PC-3 (cell line): ENCODE measurements at regions not wholly inside any gene's neighbourhood (a gene's known extent, or its start where the extent isn't known, plus 50 kb on each side); places are given as distances from the start of the nearest gene placed in this dataset.

Experiments
- ATAC-seq: fragments of 200-7000 bp; cut with Tn5 transposase; 2 replicates; pipeline ENCODE4 v1.9.1; 2020; ENCODE audit warnings: mild to moderate bottlenecking, moderate library complexity
- BruUV-seq: library from RNA; stranded (reverse); fragments of 400-500 nt; replicated peaks from 2 replicates; lab custom pipeline; 2021; lab: Mats Ljungman, UMichigan
- CTCF ChIA-PET: fragments of 300-600 bp; sonication (Branson Sonifier 250); formaldehyde crosslinking; loops from one replicate; lab custom pipeline; 2022; ENCODE audit warnings: antibody characterized with exemption; lab: Charles Lee
- POLR2A ChIA-PET: fragments of 300-600 bp; sonication (Branson Sonifier 250); formaldehyde crosslinking; loops from one replicate; lab custom pipeline; 2022; ENCODE audit warnings: antibody characterized with exemption; ENCODE audit not compliant: unreplicated experiment; lab: Charles Lee
- DNase-seq: peaks from one replicate; pipeline ENCODE4 v3.0.0-alpha.2; 2015
- H2AFZ ChIP-seq: fragments of 300-600 bp; sonication (generic); 2 replicates; pipeline ENCODE4 v1.6.0; 2016; ENCODE audit warnings: antibody characterized with exemption, low read length
- H3F3A ChIP-seq: fragments of 300-600 bp; sonication (generic); one replicate; pipeline ENCODE4 v1.6.0; 2017; ENCODE audit warnings: antibody characterized with exemption, low read length, control low read depth, mild to moderate bottlenecking; ENCODE audit not compliant: unreplicated experiment
- H3K27ac ChIP-seq: fragments of 300-600 bp; sonication (generic); 2 replicates; pipeline ENCODE4 v1.5.1; 2016; ENCODE audit warnings: mild to moderate bottlenecking, low read length
- H3K27me3 ChIP-seq: fragments of 300-600 bp; sonication (generic); 2 replicates; pipeline ENCODE4 v1.6.1; 2016; ENCODE audit warnings: low read length, mixed read lengths
- H3K36me3 ChIP-seq: fragments of 300-600 bp; sonication (generic); 2 replicates; pipeline ENCODE4 v1.6.1; 2016; ENCODE audit warnings: low read depth, mixed run types, low read length, mixed read lengths
- H3K4me1 ChIP-seq: fragments of 300-600 bp; sonication (generic); 2 replicates; pipeline ENCODE4 v1.5.1; 2016; ENCODE audit warnings: low read length; ENCODE audit not compliant: insufficient read depth
- H3K4me2 ChIP-seq: fragments of 300-600 bp; sonication (generic); 2 replicates; pipeline ENCODE4 v1.6.0; 2016; ENCODE audit warnings: low read length
- H3K4me3 ChIP-seq: fragments of 300-600 bp; sonication (generic); 2 replicates; pipeline ENCODE4 v1.5.1; 2016; ENCODE audit warnings: mild to moderate bottlenecking, low read length, mixed read lengths
- H3K79me2 ChIP-seq: fragments of 300-600 bp; sonication (generic); 2 replicates; pipeline ENCODE4 v1.6.1; 2017; ENCODE audit warnings: low read length, mixed read lengths
- H3K9ac ChIP-seq: fragments of 300-600 bp; sonication (generic); 2 replicates; pipeline ENCODE4 v1.6.0; 2016; ENCODE audit warnings: mild to moderate bottlenecking, low read length
- H3K9me2 ChIP-seq: fragments of 300-600 bp; sonication (generic); replicated peaks from 2 replicates; pipeline ENCODE4 v1.6.1; 2016; ENCODE audit warnings: mixed run types, low read length, mixed read lengths
- H3K9me3 ChIP-seq: fragments of 300-600 bp; sonication (generic); 2 replicates; pipeline ENCODE4 v1.6.1; 2016; ENCODE audit warnings: low read length, mixed read lengths
- H4K20me1 ChIP-seq: fragments of 300-600 bp; sonication (generic); 2 replicates; pipeline ENCODE4 v1.6.1; 2016; ENCODE audit warnings: low read length, mixed read lengths
- CTCF ChIP-seq: fragments of 300-600 bp; sonication (generic); conservative IDR thresholded peaks from 2 replicates; pipeline ENCODE4 v1.5.1; 2017; ENCODE audit warnings: antibody characterized with exemption, low read depth, mild to moderate bottlenecking, low read length
- EZH2 ChIP-seq: fragments of 300-600 bp; sonication (generic); IDR thresholded peaks from one replicate; pipeline ENCODE4 v1.6.1; 2017; ENCODE audit warnings: antibody characterized with exemption, mild to moderate bottlenecking, low read length; ENCODE audit not compliant: unreplicated experiment
- EZH2phosphoT487 ChIP-seq: fragments of 300-600 bp; sonication (generic); IDR thresholded peaks from 2 replicates; pipeline ENCODE4 v1.6.1; 2018; ENCODE audit warnings: mild to moderate bottlenecking, antibody characterized with exemption, low read length, borderline replicate concordance
- intact Hi-C: fragments of 100-400 bp; cut with micrococcal nuclease; formaldehyde crosslinking; loops from 2 replicates; pipeline ENCODE4 v1.9.0; 2023

GRCh38 chr18:78757014-78757413, 222.6 kb upstream of the SALL3 start:
- Histone ChIP-seq H3K36me3 (no peaks in the 10 kb centered on the region), H4K20me1 (no peaks in the 10 kb centered on the region), H3K9me3 (no peaks in the 10 kb centered on the region), H3K9me2 (no peaks in the 10 kb centered on the region), H3K27me3 (peaks cover 19% of the 10 kb centered on the region; the same call in 1 of the 2 replicates), H3F3A (no peaks in the 10 kb centered on the region), H3K4me2 (no peak overlapping the region), H3K27ac (no peak overlapping the region), H3K9ac (no peak overlapping the region), H3K79me2 (no peaks in the 10 kb centered on the region), H3K4me1 (no peaks in the 10 kb centered on the region), H3K4me3 (no peak overlapping the region), H2AFZ (no peak overlapping the region)
- TF ChIP-seq EZH2phosphoT487 (no peak), EZH2 (no peak), CTCF (no peak)
- no peak for DNase-seq
- POLR2A ChIA-PET: no interaction called here
- no peak for ATAC-seq
- no TSS peak for BruUV-seq
- CTCF ChIA-PET: no interaction called here
- intact Hi-C loops: no loop called here

DNA sequence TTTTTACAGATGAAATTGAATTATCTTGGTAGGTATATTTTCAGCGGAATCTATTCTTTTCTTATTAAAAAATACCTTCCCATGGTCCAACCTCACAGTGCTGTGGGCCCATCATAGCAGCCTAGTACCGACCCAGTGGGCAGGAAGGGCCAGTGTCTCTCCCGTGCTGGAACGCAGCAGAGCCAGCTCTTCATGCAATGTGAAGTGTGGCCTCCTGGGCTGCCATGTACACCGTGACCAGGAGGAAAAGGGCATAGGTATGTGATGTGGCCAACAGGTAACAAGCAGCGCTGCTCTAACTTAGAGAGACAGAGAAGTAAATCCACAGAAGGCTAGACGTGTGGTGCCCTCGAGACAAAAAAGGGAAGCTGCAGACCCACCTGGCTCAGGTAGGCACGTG, 221.1 kb upstream of the SALL3 start:
- Histone ChIP-seq H3K79me2 (no peaks in the 10 kb centered on the region), H3K27me3 (peaks cover 22% of the 10 kb centered on the region), H3K4me1 (no peaks in the 10 kb centered on the region), H2AFZ (no peak overlapping the region), H3K4me2 (no peak overlapping the region), H4K20me1 (no peaks in the 10 kb centered on the region), H3K27ac (no peak overlapping the region), H3K9me3 (no peaks in the 10 kb centered on the region), H3K9ac (no peak overlapping the region), H3F3A (no peaks in the 10 kb centered on the region), H3K36me3 (no peaks in the 10 kb centered on the region), H3K9me2 (no peaks in the 10 kb centered on the region), H3K4me3 (no peak overlapping the region)
- ChIA-PET POLR2A (no interaction called here), CTCF (no interaction called here)
- no peak for DNase-seq
- no TSS peak for BruUV-seq
- no peak for TF ChIP-seq EZH2phosphoT487
- TF ChIP-seq CTCF: no peak
- TF ChIP-seq EZH2: no peak
- intact Hi-C loops: no loop called here
- no peak for ATAC-seq

DNA sequence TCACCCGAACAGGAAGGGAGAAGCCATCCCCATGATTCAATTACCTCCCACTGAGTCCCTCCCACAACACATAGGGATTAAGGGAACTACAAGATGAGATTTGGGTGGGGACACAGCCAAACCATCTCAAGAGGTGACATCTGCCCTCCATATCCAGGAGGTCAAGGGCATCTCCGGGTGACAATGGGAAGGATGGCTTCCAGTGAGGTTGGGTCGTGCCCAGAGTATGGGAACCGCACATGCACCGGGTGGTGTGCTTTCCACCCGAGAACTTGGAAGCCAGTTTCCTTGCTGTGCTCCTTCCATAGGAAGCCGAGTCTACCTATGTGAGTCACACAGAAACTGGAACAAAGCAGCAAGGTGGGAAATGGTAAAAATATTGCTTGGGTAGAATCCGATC, 216.9 kb upstream of the SALL3 start:
- H4K20me1 ChIP-seq: no peaks in the 10 kb centered on the region
- CTCF ChIA-PET: no interaction called here
- ATAC-seq: no peak

More for the DNA sequence above, 216.9 kb upstream of the SALL3 start:
- no peaks in the 10 kb centered on the region for H3K9me3 ChIP-seq
- intact Hi-C loops: no loop called here
- no peak overlapping the region for H3K9ac ChIP-seq
- H3F3A ChIP-seq: no peaks in the 10 kb centered on the region
- POLR2A ChIA-PET: no interaction called here
- H3K4me3 ChIP-seq: no peak overlapping the region
- DNase-seq: no peak
- no peaks in the 10 kb centered on the region for H3K36me3 ChIP-seq
- H3K4me2 ChIP-seq: no peak overlapping the region
- H3K27ac ChIP-seq: no peak overlapping the region
- no peak for TF ChIP-seq EZH2phosphoT487
- TF ChIP-seq CTCF: no peak
- TF ChIP-seq EZH2: no peak
- no peaks in the 10 kb centered on the region for H3K4me1 ChIP-seq
- H3K79me2 ChIP-seq: no peaks in the 10 kb centered on the region
- H2AFZ ChIP-seq: no peak overlapping the region
- H3K27me3 ChIP-seq: peaks cover 49% of the 10 kb centered on the region
- BruUV-seq: no TSS peak
- no peaks in the 10 kb centered on the region for H3K9me2 ChIP-seq
